ENCODE measurements at regions not wholly inside any gene's neighbourhood (a gene's known extent, or its start where the extent isn't known, plus 50 kb on each side); places are given as distances from the start of the nearest gene placed in this dataset.

DNA sequence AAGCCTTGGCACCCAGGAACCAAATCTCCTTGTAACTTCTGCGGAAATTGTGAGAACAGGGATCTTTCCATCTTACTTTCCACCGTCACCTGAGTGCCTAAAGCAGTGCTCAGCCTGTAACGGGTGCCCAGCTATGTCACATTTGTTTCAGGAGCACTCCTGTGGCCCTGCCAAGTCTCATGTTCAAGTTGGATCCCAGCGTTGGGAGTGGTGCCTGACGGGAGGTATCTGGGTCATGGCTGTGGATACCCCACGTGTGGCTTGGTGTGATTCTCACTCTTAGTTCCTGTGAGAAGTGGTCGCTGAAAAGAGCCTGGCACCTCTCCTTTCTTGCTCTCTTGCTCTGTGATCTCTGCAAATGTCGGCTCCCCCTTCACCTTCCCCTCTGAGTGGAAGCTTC, 114.9 kb downstream of the UQCRFS1 start:
- no peak overlapping the region for H3K4me2 ChIP-seq
- peaks cover 6% of the 10 kb centered on the region; the same call in 1 of the 2 replicates for H3F3A ChIP-seq (ENCODE audit: insufficient read depth, low read depth)
- no peaks in the 10 kb centered on the region for H3K79me2 ChIP-seq (ENCODE audit: low read depth)
- no peak for DNase-seq
- H3K9me2 ChIP-seq (ENCODE audit: insufficient read depth), result no peaks in the 10 kb centered on the region
- H3K36me3 ChIP-seq (ENCODE audit: low read depth), result no peaks in the 10 kb centered on the region
- intact Hi-C loops (cut with micrococcal nuclease; ENCODE audit: unreplicated experiment), result no loop called here
- no peak overlapping the region for H3K4me3 ChIP-seq
- no peaks in the 10 kb centered on the region for H3K9me3 ChIP-seq (ENCODE audit: insufficient read depth, low read depth)
- no peak overlapping the region for H3K27ac ChIP-seq
- no peak overlapping the region for H2AFZ ChIP-seq
- ChIA-PET CTCF (no interaction called here), POLR2A (ENCODE audit: unreplicated experiment) (no interaction called here)
- no peaks in the 10 kb centered on the region for H4K20me1 ChIP-seq (ENCODE audit: insufficient read depth)
- peaks cover 19% of the 10 kb centered on the region for H3K27me3 ChIP-seq (ENCODE audit: insufficient read depth, low read depth)
- TF ChIP-seq EZH2 (IDR thresholded peaks at IDR 0.05; ENCODE audit: low read depth) (no peak), CTCF (conservative IDR thresholded peaks at IDR 0.05) (no peak)
- no TSS peak for BruUV-seq (replicated peaks)
- no peaks in the 10 kb centered on the region; the same call in 1 of the 2 replicates for H3K4me1 ChIP-seq (replicated peaks; ENCODE audit: insufficient read depth)

- H3F3A ChIP-seq (ENCODE audit: insufficient read depth, low read depth), result peaks cover 6% of the 10 kb centered on the region; the same call in 1 of the 2 replicates
- H3K36me3 ChIP-seq (ENCODE audit: low read depth), result no peaks in the 10 kb centered on the region
- no peaks in the 10 kb centered on the region for H3K9me2 ChIP-seq (ENCODE audit: insufficient read depth)
- no peaks in the 10 kb centered on the region; the same call in 1 of the 2 replicates for H3K4me1 ChIP-seq (replicated peaks; ENCODE audit: insufficient read depth)
- TF ChIP-seq CTCF (conservative IDR thresholded peaks at IDR 0.05), result no peak
- TF ChIP-seq EZH2 (IDR thresholded peaks at IDR 0.05; ENCODE audit: low read depth), result no peak
- H3K27ac ChIP-seq, result no peak overlapping the region
- H3K4me3 ChIP-seq, result no peak overlapping the region
- CTCF ChIA-PET, result no interaction called here
- POLR2A ChIA-PET (ENCODE audit: unreplicated experiment), result no interaction called here
- no peak for DNase-seq
- no peaks in the 10 kb centered on the region for H4K20me1 ChIP-seq (ENCODE audit: insufficient read depth)
- intact Hi-C loops (cut with micrococcal nuclease; ENCODE audit: unreplicated experiment), result no loop called here
- no TSS peak for BruUV-seq (replicated peaks)
- H2AFZ ChIP-seq, result no peak overlapping the region
- no peak overlapping the region for H3K4me2 ChIP-seq
- no peaks in the 10 kb centered on the region for H3K79me2 ChIP-seq (ENCODE audit: low read depth)
- H3K9me3 ChIP-seq (ENCODE audit: insufficient read depth, low read depth), result no peaks in the 10 kb centered on the region
- H3K27me3 ChIP-seq (ENCODE audit: insufficient read depth, low read depth), result peaks cover 23% of the 10 kb centered on the region
Observed at GRCh38 chr19:29096896-29097295, 116.1 kb downstream of the UQCRFS1 start.

GRCh38 chr19:29093553-29093908, 119.4 kb downstream of the UQCRFS1 start:
- peaks cover 51% of the 10 kb centered on the region for H3K27me3 ChIP-seq (ENCODE audit: insufficient read depth, low read depth)
- no peaks in the 10 kb centered on the region for H3K36me3 ChIP-seq (ENCODE audit: low read depth)
- H3K79me2 ChIP-seq (ENCODE audit: low read depth), result no peaks in the 10 kb centered on the region
- intact Hi-C loops (cut with micrococcal nuclease; ENCODE audit: unreplicated experiment), result no loop called here
- H3F3A ChIP-seq (ENCODE audit: insufficient read depth, low read depth), result 0 out of 2 replicates have a peak, but pooled peaks cover under 1% of the 10 kb centered on the region
- H3K9me2 ChIP-seq (ENCODE audit: insufficient read depth), result no peaks in the 10 kb centered on the region
- TF ChIP-seq EZH2 (IDR thresholded peaks at IDR 0.05; ENCODE audit: low read depth) (no peak), CTCF (conservative IDR thresholded peaks at IDR 0.05) (no peak)
- H3K4me2 ChIP-seq, result no peak overlapping the region
- no peak overlapping the region for H2AFZ ChIP-seq
- no peak for DNase-seq
- no TSS peak for BruUV-seq (replicated peaks)
- CTCF ChIA-PET, result no interaction called here
- no peaks in the 10 kb centered on the region for H3K4me1 ChIP-seq (replicated peaks; ENCODE audit: insufficient read depth)
- no peaks in the 10 kb centered on the region for H3K9me3 ChIP-seq (ENCODE audit: insufficient read depth, low read depth)
- no peaks in the 10 kb centered on the region for H4K20me1 ChIP-seq (ENCODE audit: insufficient read depth)
- H3K27ac ChIP-seq, result no peak overlapping the region
- H3K4me3 ChIP-seq, result no peak overlapping the region
- POLR2A ChIA-PET (ENCODE audit: unreplicated experiment), result no interaction called here

Data from PC-9 (cell line).